Activated CD4-positive, alpha-beta T cell treated with anti-CD3 and anti-CD28 coated beads, Interleukin-2, Interleukin-4, amounts not matched to agents 100 ng/mL and 50 ng/mL, durations not matched to agents 16 hours and 8 hours (primary cell): ENCODE measurements at regions not wholly inside any gene's neighbourhood (a gene's known extent, or its start where the extent isn't known, plus 50 kb on each side); places are given as distances from the start of the nearest gene placed in this dataset.
"Not testable (repeated sequence)": the region's sequence is repeated elsewhere in the genome, so short reads cannot be mapped to it uniquely, and the experiment has no call there.

Experiments used
- DNase-seq: peaks from one replicate; pipeline ENCODE4 v3.0.0-alpha.2; 2020; ENCODE audit warnings: low spot score

GRCh38 chr20:25987928-25988560 lies 291.4 kb upstream of the ZNF337 start:
- DNase-seq: not testable (repeated sequence)

- peak; percentile 33 for DNase-seq
Observed at GRCh38 chr20:25987073-25987927, 290.6 kb upstream of the ZNF337 start.

- no peak for DNase-seq
Observed at GRCh38 chr20:25985597-25985996, 288.9 kb upstream of the ZNF337 start.

GRCh38 chr20:25984933-25985332 lies 288.3 kb upstream of the ZNF337 start:
- peak; percentile 22 for DNase-seq

- peak; percentile 9 for DNase-seq
Observed at GRCh38 chr20:25982701-25983100, 286.0 kb upstream of the ZNF337 start.

- not testable (repeated sequence) for DNase-seq
Observed at GRCh38 chr20:25978450-25979190, 282.0 kb upstream of the ZNF337 start.

- DNase-seq: not testable (repeated sequence)
Observed at GRCh38 chr20:25975816-25976215, 279.2 kb upstream of the ZNF337 start.

GRCh38 chr20:25965203-25965602 lies 268.6 kb upstream of the ZNF337 start:
- not testable (repeated sequence) for DNase-seq

- not testable (repeated sequence) for DNase-seq
Observed at GRCh38 chr20:25953876-25954275, 257.2 kb upstream of the ZNF337 start.

GRCh38 chr20:25935230-25935629 lies 238.6 kb upstream of the ZNF337 start:
- not testable (repeated sequence) for DNase-seq

- not testable (repeated sequence) for DNase-seq
Observed at GRCh38 chr20:25932806-25933205, 236.2 kb upstream of the ZNF337 start.

- DNase-seq: not testable (repeated sequence)
Observed at GRCh38 chr20:25932170-25932569, 235.5 kb upstream of the ZNF337 start.

GRCh38 chr20:25902321-25902720 lies 205.7 kb upstream of the ZNF337 start:
- not testable (repeated sequence) for DNase-seq

GRCh38 chr20:25898663-25899062 lies 202.0 kb upstream of the ZNF337 start:
- DNase-seq: not testable (repeated sequence)

- not testable (repeated sequence) for DNase-seq
Observed at GRCh38 chr20:25879096-25879495, 182.4 kb upstream of the ZNF337 start.

GRCh38 chr20:25868650-25868979 lies 172.0 kb upstream of the ZNF337 start:
- DNase-seq: not testable (repeated sequence)

GRCh38 chr20:25867776-25868649 lies 171.4 kb upstream of the ZNF337 start:
- DNase-seq: peak; percentile 67

- DNase-seq: not testable (repeated sequence)
Observed at GRCh38 chr20:25867015-25867775, 170.5 kb upstream of the ZNF337 start.

- peak; percentile 75 for DNase-seq
Observed at GRCh38 chr20:25865715-25866656, 169.3 kb upstream of the ZNF337 start.
